ENCODE measurements at regions not wholly inside any gene's neighbourhood (a gene's known extent, or its start where the extent isn't known, plus 50 kb on each side); places are given as distances from the start of the nearest gene placed in this dataset.

- H3K9ac ChIP-seq (replicated peaks; ENCODE audit: extremely low read depth, insufficient read depth, low read length): no peak overlapping the region
- dilution Hi-C loops (cut with MboI; ENCODE audit: extremely low pct_ligation_motif_present, low sequenced_read_pairs): no loop called here
- no peaks in the 10 kb centered on the region for H3K79me2 ChIP-seq (ENCODE audit: control insufficient read depth, insufficient read depth, low read length)
- no peak overlapping the region for H3K4me2 ChIP-seq (ENCODE audit: insufficient read depth, low read length)
- no peaks in the 10 kb centered on the region for H3K9me1 ChIP-seq (replicated peaks; ENCODE audit: control insufficient read depth, extremely low read depth, insufficient read depth, low read length)
- intact Hi-C loops (cut with micrococcal nuclease): no loop called here
- H3K4me1 ChIP-seq (ENCODE audit: control insufficient read depth, extremely low read depth, insufficient read depth, low read length): no peaks in the 10 kb centered on the region
- no peaks in the 10 kb centered on the region for H4K20me1 ChIP-seq (replicated peaks; ENCODE audit: control insufficient read depth, extremely low read depth, insufficient read depth, low read length)
- FAIRE-seq: no peak
- no peaks in the 10 kb centered on the region for H3K27me3 ChIP-seq (ENCODE audit: control insufficient read depth in 2 of 2, insufficient read depth in 2 of 2, low read length in 2 of 2)
- no peak for TF ChIP-seq CTCF (IDR thresholded peaks at IDR 0.05; ENCODE audit: extremely low read depth in 1 of 2, insufficient read depth in 1 of 2, low read depth in 1 of 2, low read length in 2 of 2)
- TF ChIP-seq POLR2AphosphoS5 (IDR thresholded peaks at IDR 0.05; ENCODE audit: insufficient read depth, low read depth, low read length): no peak
- no peak for TF ChIP-seq GATA2 (IDR thresholded peaks at IDR 0.05; ENCODE audit: insufficient read depth, insufficient read length, low read depth, low read length)
- TF ChIP-seq FOS (IDR thresholded peaks at IDR 0.05; ENCODE audit: borderline replicate concordance, insufficient read depth, low read length): no peak
- no peak for TF ChIP-seq JUN (IDR thresholded peaks at IDR 0.05; ENCODE audit: borderline replicate concordance, insufficient read depth, insufficient read length, low read depth)
- H2AFZ ChIP-seq (ENCODE audit: low read depth, low read length): no peak overlapping the region
- no peaks in the 10 kb centered on the region for H3K36me3 ChIP-seq (ENCODE audit: control insufficient read depth in 2 of 2, extremely low read depth in 1 of 2, insufficient read depth in 2 of 2, low read length in 2 of 2)
- no peak overlapping the region for H3K4me3 ChIP-seq (replicated peaks in 1 of 3; ENCODE audit: insufficient read depth in 1 of 3, low read depth in 1 of 3, low read length in 3 of 3)
- ChIA-PET POLR2A (no interaction called here), CTCF (no interaction called here)
- no peak overlapping the region for H3K27ac ChIP-seq (ENCODE audit: insufficient read depth, low read depth, low read length)
- no peak for DNase-seq (ENCODE audit: low read depth, low spot score)
- H3K9me3 ChIP-seq (replicated peaks; ENCODE audit: control insufficient read depth, insufficient read depth, low read length): no peaks in the 10 kb centered on the region
- no TSS peak for BruUV-seq (replicated peaks)
Observed at GRCh38 chr5:67520161-67520908, 323.7 kb upstream of the CD180 start.

Measured in endothelial cell of umbilical vein (primary cell).